H9 (cell line): ENCODE measurements at regions not wholly inside any gene's neighbourhood (a gene's known extent, or its start where the extent isn't known, plus 50 kb on each side); places are given as distances from the start of the nearest gene placed in this dataset.

Experiments used
- DNase-seq: peaks from one replicate; pipeline ENCODE4 v3.0.0-alpha.2; 2017
- H2AFZ ChIP-seq: one replicate; pipeline ENCODE4 v1.6.1; 2013; ENCODE audit warnings: mild to moderate bottlenecking, low read length, control low read depth, moderate library complexity
- H2AK5ac ChIP-seq: 2 replicates; pipeline ENCODE4 v1.6.1; 2013; ENCODE audit warnings: low read length, control low read depth, mixed read lengths; ENCODE audit not compliant: insufficient read length
- H2BK120ac ChIP-seq: one replicate; pipeline ENCODE4 v1.6.1; 2013; ENCODE audit warnings: low read depth, mild to moderate bottlenecking, low read length, control low read depth, inconsistent platforms; ENCODE audit not compliant: poor library complexity, severe bottlenecking
- H2BK12ac ChIP-seq: 2 replicates; pipeline ENCODE4 v1.6.1; 2013; ENCODE audit warnings: low read length, control low read depth, mixed read lengths, low read depth; ENCODE audit not compliant: insufficient read length
- H2BK15ac ChIP-seq: 2 replicates; pipeline ENCODE4 v1.6.1; 2013; ENCODE audit warnings: low read depth, low read length, control low read depth
- H2BK20ac ChIP-seq: one replicate; pipeline ENCODE4 v1.6.1; 2013; ENCODE audit warnings: low read depth, mild to moderate bottlenecking, low read length, control low read depth, inconsistent platforms; ENCODE audit not compliant: poor library complexity, severe bottlenecking
- H2BK5ac ChIP-seq: 2 replicates; pipeline ENCODE4 v1.6.1; 2013; ENCODE audit warnings: low read length, control low read depth, mixed read lengths; ENCODE audit not compliant: insufficient read length
- H3K14ac ChIP-seq: 2 replicates; pipeline ENCODE4 v1.6.1; 2013; ENCODE audit warnings: low read length, control low read depth; ENCODE audit not compliant: insufficient read depth
- H3K18ac ChIP-seq: 2 replicates; pipeline ENCODE4 v1.6.1; 2013; ENCODE audit warnings: low read depth, mild to moderate bottlenecking, mixed read lengths, low read length, control low read depth; ENCODE audit not compliant: insufficient read length
- H3K23ac ChIP-seq: 2 replicates; pipeline ENCODE4 v1.6.1; 2013; ENCODE audit warnings: low read length, control low read depth, mixed read lengths, low read depth; ENCODE audit not compliant: insufficient read length
- H3K23me2 ChIP-seq: 2 replicates; pipeline ENCODE4 v1.6.1; 2013; ENCODE audit warnings: low read depth, mild to moderate bottlenecking, mixed read lengths, low read length, control low read depth; ENCODE audit not compliant: insufficient read length, poor library complexity, severe bottlenecking
- H3K27ac ChIP-seq: 2 replicates; pipeline ENCODE4 v1.5.1; 2013; ENCODE audit warnings: low read length, control low read depth, mixed read lengths, low read depth; ENCODE audit not compliant: insufficient read length
- H3K27me3 ChIP-seq: 2 replicates; pipeline ENCODE4 v1.6.1; 2013; ENCODE audit warnings: low read length, control low read depth, inconsistent platforms; ENCODE audit not compliant: insufficient read depth
- H3K4ac ChIP-seq: 2 replicates; pipeline ENCODE4 v1.6.1; 2013; ENCODE audit warnings: low read depth, mild to moderate bottlenecking, control low read depth, inconsistent platforms, low read length, moderate library complexity
- H3K4me1 ChIP-seq: 2 replicates; pipeline ENCODE4 v1.6.1; 2013; ENCODE audit warnings: low read length, control low read depth, inconsistent platforms; ENCODE audit not compliant: insufficient read depth
- H3K4me2 ChIP-seq: 2 replicates; pipeline ENCODE4 v1.6.1; 2013; ENCODE audit warnings: low read length, control low read depth, mixed read lengths; ENCODE audit not compliant: insufficient read length, insufficient read depth
- H3K56ac ChIP-seq: 2 replicates; pipeline ENCODE4 v1.6.1; 2013; ENCODE audit warnings: low read depth, mild to moderate bottlenecking, mixed read lengths, low read length, control low read depth; ENCODE audit not compliant: insufficient read length
- H3K79me1 ChIP-seq: 2 replicates; pipeline ENCODE4 v1.6.1; 2013; ENCODE audit warnings: low read depth, mild to moderate bottlenecking, moderate library complexity, low read length, control low read depth, inconsistent platforms; ENCODE audit not compliant: insufficient read depth, poor library complexity, severe bottlenecking
- H3K79me2 ChIP-seq: 2 replicates; pipeline ENCODE4 v1.6.1; 2013; ENCODE audit warnings: low read length, control low read depth, inconsistent platforms; ENCODE audit not compliant: insufficient read depth
- H3K9ac ChIP-seq: 2 replicates; pipeline ENCODE4 v1.6.1; 2013; ENCODE audit warnings: low read length, control low read depth, mixed read lengths; ENCODE audit not compliant: insufficient read length; ENCODE audit errors: extremely low read depth
- H3K9me3 ChIP-seq: one replicate; pipeline ENCODE4 v1.6.1; 2013; ENCODE audit warnings: low read depth, low read length, inconsistent platforms; ENCODE audit not compliant: control insufficient read depth
- H3T11ph ChIP-seq: one replicate; pipeline ENCODE4 v1.6.1; 2013; ENCODE audit warnings: mild to moderate bottlenecking, low read length, control low read depth, inconsistent platforms
- H4K20me1 ChIP-seq: one replicate; pipeline ENCODE4 v1.6.1; 2013; ENCODE audit not compliant: control insufficient read depth, insufficient read length, insufficient read depth
- H4K5ac ChIP-seq: 2 replicates; pipeline ENCODE4 v1.6.1; 2013; ENCODE audit warnings: low read depth, mild to moderate bottlenecking, mixed read lengths, low read length, control low read depth; ENCODE audit not compliant: insufficient read length
- H4K8ac ChIP-seq: replicated peaks from 2 replicates; pipeline ENCODE4 v1.6.1; 2013; ENCODE audit warnings: low read length, control low read depth, mixed read lengths, low read depth; ENCODE audit not compliant: insufficient read length
- H4K91ac ChIP-seq: 2 replicates; pipeline ENCODE4 v1.6.1; 2013; ENCODE audit warnings: low read depth, mild to moderate bottlenecking, moderate library complexity, mixed read lengths, low read length, control low read depth; ENCODE audit not compliant: insufficient read length
- H3K27ac Mint-ChIP-seq, 3 experiments: 2 replicates in 2 of 3; 3 replicates in 1 of 3; pipeline ENCODE4 v1.8.0; 2020 to 2021; ENCODE audit warnings: mixed read lengths in 3 of 3, mild to moderate bottlenecking in 1 of 3, moderate library complexity in 1 of 3
- H3K27me3 Mint-ChIP-seq: 2 replicates; pipeline ENCODE4 v1.8.0; 2021; ENCODE audit warnings: low read depth, mild to moderate bottlenecking, moderate library complexity, mixed read lengths
- H3K36me3 Mint-ChIP-seq, 3 experiments: 2 replicates in 2 of 3; 3 replicates in 1 of 3; pipeline ENCODE4 v1.8.0; 2020 to 2021; ENCODE audit warnings: low read depth in 3 of 3, mixed read lengths in 3 of 3; ENCODE audit not compliant: insufficient read depth in 1 of 3
- H3K4me1 Mint-ChIP-seq, 2 experiments: 2 replicates each; pipeline ENCODE4 v1.8.0; 2020; ENCODE audit warnings: mixed read lengths in 2 of 2
- H3K4me3 Mint-ChIP-seq, 2 experiments: 2 replicates in 1 of 2; 3 replicates in 1 of 2; pipeline ENCODE4 v1.8.0; 2020 to 2021; ENCODE audit warnings: mild to moderate bottlenecking in 2 of 2, mixed read lengths in 2 of 2, moderate library complexity in 1 of 2
- H3K9me3 Mint-ChIP-seq, 2 experiments: 2 replicates in 1 of 2; 3 replicates in 1 of 2; pipeline ENCODE4 v1.8.0; 2020; ENCODE audit warnings: mild to moderate bottlenecking in 2 of 2, mixed read lengths in 2 of 2, moderate library complexity in 1 of 2
- WGBS: extraction: QIAGEN DNeasy Blood & Tissue Kit; methylation state at CpG from one replicate; pipeline ENCODE4 v1.1.7; 2013; ENCODE audit warnings: missing lambda C conversion rate, low lambda C conversion rate, mixed read lengths; ENCODE audit not compliant: insufficient read length; ENCODE audit errors: extremely low coverage; 5-methylcytosine and 5-hydroxymethylcytosine counted together
- TF ChIP-seq, protein P1 (sequence below): fragments of 200-600 bp; sonication (generic); conservative IDR thresholded peaks from 3 replicates; pipeline ENCODE4 v1.8.0; 2021; ENCODE audit warnings: antibody characterized with exemption, mild to moderate bottlenecking

DNA sequence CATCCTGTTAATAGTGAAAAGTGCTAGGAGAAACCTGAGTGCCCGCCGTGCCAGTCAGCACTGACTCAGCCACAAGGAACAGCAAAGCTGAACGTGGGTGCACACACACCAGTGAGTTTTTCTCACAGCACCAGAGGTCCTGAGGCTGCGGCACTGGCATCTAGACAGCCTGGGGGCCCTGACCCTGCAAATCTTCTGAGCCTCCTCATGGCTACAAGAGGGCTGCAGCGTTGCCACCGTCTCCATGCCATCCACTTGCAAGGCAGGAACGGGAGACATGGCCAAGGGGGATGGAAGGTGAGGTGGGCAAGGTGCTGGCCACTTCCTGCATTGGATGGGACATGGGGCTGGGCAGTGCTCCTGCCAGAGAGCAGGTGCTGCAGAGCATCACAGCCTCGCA, 211.2 kb upstream of the SOX1 start:
- peaks cover 3 to 4% of the 10 kb centered on the region in 2 experiments; a peak in 3 of 5 replicates for H3K9me3 Mint-ChIP-seq
- H3K4ac ChIP-seq = no peak overlapping the region
- TF ChIP-seq, protein P1, sequence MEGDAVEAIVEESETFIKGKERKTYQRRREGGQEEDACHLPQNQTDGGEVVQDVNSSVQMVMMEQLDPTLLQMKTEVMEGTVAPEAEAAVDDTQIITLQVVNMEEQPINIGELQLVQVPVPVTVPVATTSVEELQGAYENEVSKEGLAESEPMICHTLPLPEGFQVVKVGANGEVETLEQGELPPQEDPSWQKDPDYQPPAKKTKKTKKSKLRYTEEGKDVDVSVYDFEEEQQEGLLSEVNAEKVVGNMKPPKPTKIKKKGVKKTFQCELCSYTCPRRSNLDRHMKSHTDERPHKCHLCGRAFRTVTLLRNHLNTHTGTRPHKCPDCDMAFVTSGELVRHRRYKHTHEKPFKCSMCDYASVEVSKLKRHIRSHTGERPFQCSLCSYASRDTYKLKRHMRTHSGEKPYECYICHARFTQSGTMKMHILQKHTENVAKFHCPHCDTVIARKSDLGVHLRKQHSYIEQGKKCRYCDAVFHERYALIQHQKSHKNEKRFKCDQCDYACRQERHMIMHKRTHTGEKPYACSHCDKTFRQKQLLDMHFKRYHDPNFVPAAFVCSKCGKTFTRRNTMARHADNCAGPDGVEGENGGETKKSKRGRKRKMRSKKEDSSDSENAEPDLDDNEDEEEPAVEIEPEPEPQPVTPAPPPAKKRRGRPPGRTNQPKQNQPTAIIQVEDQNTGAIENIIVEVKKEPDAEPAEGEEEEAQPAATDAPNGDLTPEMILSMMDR = no peak
- H3K56ac ChIP-seq = no peak overlapping the region
- WGBS = no CpG with 5 or more reads among the region's 8 CpGs
- H2BK12ac ChIP-seq = no peak overlapping the region
- no peak for DNase-seq
- no peak overlapping the region for H2BK120ac ChIP-seq
- H3K23me2 ChIP-seq = no peaks in the 10 kb centered on the region
- no peaks in the 10 kb centered on the region for H3K79me2 ChIP-seq
- no peaks in the 10 kb centered on the region for H4K20me1 ChIP-seq
- H3K27ac ChIP-seq = no peak overlapping the region
- no peak overlapping the region for H3K9ac ChIP-seq
- H2AK5ac ChIP-seq = no peak overlapping the region
- H3K4me1 ChIP-seq = no peaks in the 10 kb centered on the region; the same call in 1 of the 2 replicates
- no peak overlapping the region for H2BK15ac ChIP-seq
- H3T11ph ChIP-seq = no peak overlapping the region
- no peak overlapping the region for H3K23ac ChIP-seq
- H4K91ac ChIP-seq = no peak overlapping the region
- no peaks in the 10 kb centered on the region for H3K79me1 ChIP-seq
- H2BK20ac ChIP-seq = no peak overlapping the region
- H3K14ac ChIP-seq = no peak overlapping the region
- no peak overlapping the region for H3K4me3 Mint-ChIP-seq
- H3K9me3 ChIP-seq = no peaks in the 10 kb centered on the region
- no peak overlapping the region for H3K18ac ChIP-seq
- no peak overlapping the region for H2AFZ ChIP-seq
- no peak overlapping the region for H4K8ac ChIP-seq
- H3K4me2 ChIP-seq = no peak overlapping the region
- peaks cover 6% of the 10 kb centered on the region for H3K27me3 Mint-ChIP-seq
- no peak overlapping the region for H3K27ac Mint-ChIP-seq
- H3K27me3 ChIP-seq = no peaks in the 10 kb centered on the region
- H3K4me1 Mint-ChIP-seq = peaks cover 31 to 32% of the 10 kb centered on the region in 2 experiments
- no peak overlapping the region for H2BK5ac ChIP-seq
- H4K5ac ChIP-seq = no peak overlapping the region
- peaks cover 0 to 6% (median 3%) of the 10 kb centered on the region in 3 experiments; a peak in 3 of 7 replicates for H3K36me3 Mint-ChIP-seq
